ENCODE measurements at regions not wholly inside any gene's neighbourhood (a gene's known extent, or its start where the extent isn't known, plus 50 kb on each side); places are given as distances from the start of the nearest gene placed in this dataset.

GRCh38 chr5:63516006-63516405 lies 446.2 kb downstream of the HTR1A start (continued):
- TF ChIP-seq CHD7 (IDR thresholded peaks at IDR 0.05; ENCODE audit: insufficient replicate concordance, low read length) (no peak), GTF2F1 (IDR thresholded peaks at IDR 0.05; ENCODE audit: borderline replicate concordance, low read depth, low read length) (no peak), CTCF (IDR thresholded peaks at IDR 0.05; ENCODE audit: control extremely low read depth in 1 of 3, insufficient read depth in 1 of 3, low read depth in 1 of 3, low read length in 3 of 3) (no peak), TAF1 (IDR thresholded peaks at IDR 0.05; ENCODE audit: low read depth, low read length) (no peak), CHD1 (IDR thresholded peaks at IDR 0.05; ENCODE audit: low read depth, low read length) (no peak), SAP30 (IDR thresholded peaks at IDR 0.05; ENCODE audit: insufficient read depth, insufficient replicate concordance, low read length) (no peak), POLR2A (IDR thresholded peaks at IDR 0.05; ENCODE audit: control extremely low read depth in 1 of 2, low read depth in 2 of 2, low read length in 2 of 2) (no peak)

All from H1 (cell line).